ENCODE measurements at regions not wholly inside any gene's neighbourhood (a gene's known extent, or its start where the extent isn't known, plus 50 kb on each side); places are given as distances from the start of the nearest gene placed in this dataset.

GRCh38 chr16:51815523-51815922 is 664.5 kb upstream of the SALL1 start:
- H3K9me3 ChIP-seq (ENCODE audit: control insufficient read depth in 1 of 2, low read length in 2 of 2): peaks cover 0 to 4% of the 10 kb centered on the region in 2 donors
- H3K27ac ChIP-seq (ENCODE audit: low read length): no peak overlapping the region
- no peaks in the 10 kb centered on the region for H3K4me1 ChIP-seq (ENCODE audit: control insufficient read depth in 1 of 2, insufficient read depth in 2 of 2, low read length in 2 of 2)
- no peaks in the 10 kb centered on the region for H3K27me3 ChIP-seq (ENCODE audit: low read depth, low read length)
- H3K4me3 ChIP-seq (ENCODE audit: low read depth in 1 of 2, low read length in 2 of 2): no peak overlapping the region
- H3K36me3 ChIP-seq (ENCODE audit: control insufficient read depth in 1 of 2, insufficient read depth in 2 of 2, low read length in 2 of 2): no peaks in the 10 kb centered on the region

DNA sequence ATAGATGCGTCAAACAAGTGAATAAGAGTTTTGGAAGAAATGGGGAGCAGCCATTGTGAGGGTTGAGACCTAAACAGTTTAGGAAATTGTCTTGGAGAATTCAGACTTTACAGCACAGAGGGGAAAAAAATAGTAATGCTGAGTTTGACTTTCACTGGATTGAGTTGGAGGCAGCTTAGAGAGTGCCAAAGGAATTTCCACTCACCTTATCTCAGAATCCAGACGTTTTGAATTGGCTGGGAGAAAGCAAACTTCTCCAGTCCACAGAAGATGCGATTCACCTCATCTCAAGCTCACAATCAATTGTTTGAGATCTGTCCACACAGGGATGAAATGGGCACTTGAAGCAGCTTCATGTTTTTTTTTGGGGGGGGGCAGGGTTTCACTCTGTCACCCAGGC is 663.5 kb upstream of the SALL1 start:
- H3K27me3 ChIP-seq (ENCODE audit: low read depth, low read length): no peaks in the 10 kb centered on the region
- H3K9me3 ChIP-seq (ENCODE audit: control insufficient read depth in 1 of 2, low read length in 2 of 2): peaks cover 0 to 4% of the 10 kb centered on the region in 2 donors
- no peaks in the 10 kb centered on the region for H3K36me3 ChIP-seq (ENCODE audit: control insufficient read depth in 1 of 2, insufficient read depth in 2 of 2, low read length in 2 of 2)
- H3K27ac ChIP-seq (ENCODE audit: low read length): no peak overlapping the region
- no peaks in the 10 kb centered on the region for H3K4me1 ChIP-seq (ENCODE audit: control insufficient read depth in 1 of 2, insufficient read depth in 2 of 2, low read length in 2 of 2)
- no peak overlapping the region for H3K4me3 ChIP-seq (ENCODE audit: low read depth in 1 of 2, low read length in 2 of 2)

- Histone ChIP-seq H3K9me3 (ENCODE audit: control insufficient read depth in 1 of 2, low read length in 2 of 2) (peaks cover 0 to 4% of the 10 kb centered on the region in 2 donors), H3K36me3 (ENCODE audit: control insufficient read depth in 1 of 2, insufficient read depth in 2 of 2, low read length in 2 of 2) (no peaks in the 10 kb centered on the region), H3K27me3 (ENCODE audit: low read depth, low read length) (no peaks in the 10 kb centered on the region), H3K27ac (ENCODE audit: low read length) (no peak overlapping the region), H3K4me3 (ENCODE audit: low read depth in 1 of 2, low read length in 2 of 2) (no peak overlapping the region), H3K4me1 (ENCODE audit: control insufficient read depth in 1 of 2, insufficient read depth in 2 of 2, low read length in 2 of 2) (no peaks in the 10 kb centered on the region)
Measured at GRCh38 chr16:51813609-51814008, 662.5 kb upstream of the SALL1 start.

DNA sequence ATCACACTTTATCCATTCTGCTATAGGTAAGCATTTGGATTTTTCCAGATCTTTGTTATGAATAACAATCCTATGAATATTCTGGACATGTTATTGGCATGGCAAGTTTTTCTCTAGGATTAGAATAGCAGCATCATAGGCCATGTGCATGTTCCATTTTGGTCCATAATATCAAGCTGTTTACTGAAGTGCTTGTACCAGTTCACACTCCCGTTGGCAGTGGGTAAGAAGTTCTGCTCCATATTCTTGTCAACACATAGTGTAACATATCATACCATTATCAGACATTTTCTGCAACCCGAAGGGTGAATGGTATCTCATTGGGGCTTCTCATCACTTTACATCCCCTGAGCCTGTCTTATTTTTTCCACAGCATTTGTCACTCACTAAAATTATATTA is 661.9 kb upstream of the SALL1 start:
- no peaks in the 10 kb centered on the region for H3K36me3 ChIP-seq (ENCODE audit: control insufficient read depth in 1 of 2, insufficient read depth in 2 of 2, low read length in 2 of 2)
- H3K4me1 ChIP-seq (ENCODE audit: control insufficient read depth in 1 of 2, insufficient read depth in 2 of 2, low read length in 2 of 2): no peaks in the 10 kb centered on the region
- H3K27ac ChIP-seq (ENCODE audit: low read length): no peak overlapping the region
- peaks cover 0 to 4% of the 10 kb centered on the region in 2 donors for H3K9me3 ChIP-seq (ENCODE audit: control insufficient read depth in 1 of 2, low read length in 2 of 2)
- H3K4me3 ChIP-seq (ENCODE audit: low read depth in 1 of 2, low read length in 2 of 2): no peak overlapping the region
- no peaks in the 10 kb centered on the region for H3K27me3 ChIP-seq (ENCODE audit: low read depth, low read length)

- no peak overlapping the region for H3K27ac ChIP-seq (ENCODE audit: low read length)
Measured at GRCh38 chr16:51807551-51807950, 656.5 kb upstream of the SALL1 start.

GRCh38 chr16:51801635-51802034 is 650.6 kb upstream of the SALL1 start:
- no peak overlapping the region for H3K27ac ChIP-seq (ENCODE audit: low read length)

More at GRCh38 chr16:51807551-51807950, 656.5 kb upstream of the SALL1 start:
- Histone ChIP-seq H3K27me3 (ENCODE audit: low read depth, low read length) (no peaks in the 10 kb centered on the region), H3K36me3 (ENCODE audit: control insufficient read depth in 1 of 2, insufficient read depth in 2 of 2, low read length in 2 of 2) (no peaks in the 10 kb centered on the region), H3K4me1 (ENCODE audit: control insufficient read depth in 1 of 2, insufficient read depth in 2 of 2, low read length in 2 of 2) (no peaks in the 10 kb centered on the region), H3K4me3 (ENCODE audit: low read depth in 1 of 2, low read length in 2 of 2) (no peak overlapping the region), H3K9me3 (ENCODE audit: control insufficient read depth in 1 of 2, low read length in 2 of 2) (no peaks in the 10 kb centered on the region)

GRCh38 chr16:51797669-51798259 is 646.7 kb upstream of the SALL1 start:
- Histone ChIP-seq H3K4me1 (ENCODE audit: control insufficient read depth in 1 of 2, insufficient read depth in 2 of 2, low read length in 2 of 2) (no peaks in the 10 kb centered on the region), H3K27ac (ENCODE audit: low read length) (no peak overlapping the region), H3K4me3 (ENCODE audit: low read depth in 1 of 2, low read length in 2 of 2) (no peak overlapping the region), H3K27me3 (ENCODE audit: low read depth, low read length) (no peaks in the 10 kb centered on the region), H3K9me3 (ENCODE audit: control insufficient read depth in 1 of 2, low read length in 2 of 2) (no peaks in the 10 kb centered on the region), H3K36me3 (ENCODE audit: control insufficient read depth in 1 of 2, insufficient read depth in 2 of 2, low read length in 2 of 2) (no peaks in the 10 kb centered on the region)

More at GRCh38 chr16:51801635-51802034, 650.6 kb upstream of the SALL1 start:
- Histone ChIP-seq H3K9me3 (ENCODE audit: control insufficient read depth in 1 of 2, low read length in 2 of 2) (no peaks in the 10 kb centered on the region), H3K4me3 (ENCODE audit: low read depth in 1 of 2, low read length in 2 of 2) (no peak overlapping the region), H3K4me1 (ENCODE audit: control insufficient read depth in 1 of 2, insufficient read depth in 2 of 2, low read length in 2 of 2) (no peaks in the 10 kb centered on the region), H3K27me3 (ENCODE audit: low read depth, low read length) (no peaks in the 10 kb centered on the region), H3K36me3 (ENCODE audit: control insufficient read depth in 1 of 2, insufficient read depth in 2 of 2, low read length in 2 of 2) (no peaks in the 10 kb centered on the region)

DNA sequence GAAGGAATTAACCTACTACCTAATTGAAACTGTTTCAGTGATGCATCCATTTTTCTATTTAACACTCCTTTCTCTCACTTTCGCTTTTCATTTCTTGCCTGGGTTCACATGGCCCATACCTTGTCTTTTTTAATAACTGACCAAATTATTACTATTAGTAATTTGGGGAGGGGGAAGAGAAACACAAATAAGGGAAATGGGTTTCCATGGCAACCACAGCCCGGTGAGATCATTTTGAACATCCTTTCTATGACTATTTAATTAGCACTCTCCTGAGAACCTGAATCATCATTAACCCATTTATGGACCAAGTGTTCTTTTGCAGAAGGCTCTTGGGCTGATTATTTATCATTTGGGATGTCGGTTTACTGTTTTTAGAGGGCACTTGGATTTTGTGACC is 628.2 kb upstream of the SALL1 start:
- Histone ChIP-seq H3K4me1 (ENCODE audit: control insufficient read depth in 1 of 2, insufficient read depth in 2 of 2, low read length in 2 of 2) (no peaks in the 10 kb centered on the region), H3K9me3 (ENCODE audit: control insufficient read depth in 1 of 2, low read length in 2 of 2) (no peaks in the 10 kb centered on the region), H3K27ac (ENCODE audit: low read length) (no peak overlapping the region), H3K27me3 (ENCODE audit: low read depth, low read length) (no peaks in the 10 kb centered on the region), H3K36me3 (ENCODE audit: control insufficient read depth in 1 of 2, insufficient read depth in 2 of 2, low read length in 2 of 2) (no peaks in the 10 kb centered on the region), H3K4me3 (ENCODE audit: low read depth in 1 of 2, low read length in 2 of 2) (no peak overlapping the region)

GRCh38 chr16:51773071-51773890 is 622.2 kb upstream of the SALL1 start:
- Histone ChIP-seq H3K27me3 (ENCODE audit: low read depth, low read length) (no peaks in the 10 kb centered on the region), H3K4me1 (ENCODE audit: control insufficient read depth in 1 of 2, insufficient read depth in 2 of 2, low read length in 2 of 2) (no peaks in the 10 kb centered on the region), H3K27ac (ENCODE audit: low read length) (no peak overlapping the region), H3K36me3 (ENCODE audit: control insufficient read depth in 1 of 2, insufficient read depth in 2 of 2, low read length in 2 of 2) (no peaks in the 10 kb centered on the region), H3K9me3 (ENCODE audit: control insufficient read depth in 1 of 2, low read length in 2 of 2) (no peaks in the 10 kb centered on the region), H3K4me3 (ENCODE audit: low read depth in 1 of 2, low read length in 2 of 2) (no peak overlapping the region)

DNA sequence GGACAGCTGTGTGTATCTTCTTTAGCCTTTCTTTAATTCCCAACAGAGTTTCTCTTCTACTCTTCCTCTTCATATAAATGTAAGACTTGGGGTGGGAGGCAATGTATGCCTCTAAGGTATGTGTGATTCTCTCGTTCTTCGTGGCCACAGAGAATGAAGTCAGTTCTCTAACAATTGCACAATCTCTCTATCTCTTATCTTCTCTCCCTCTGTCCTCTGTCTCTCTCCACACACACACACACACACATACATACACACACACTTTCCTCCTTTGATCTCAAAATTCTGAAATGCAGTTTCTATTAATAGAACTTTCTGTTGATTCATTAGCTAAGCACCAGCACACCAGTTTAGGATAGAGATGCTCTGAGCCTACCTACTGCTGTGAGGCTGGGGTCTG is 615.7 kb upstream of the SALL1 start:
- H3K27ac ChIP-seq (ENCODE audit: low read length): no peak overlapping the region
- no peaks in the 10 kb centered on the region for H3K27me3 ChIP-seq (ENCODE audit: low read depth, low read length)
- peaks cover 0 to 5% of the 10 kb centered on the region in 2 donors for H3K4me1 ChIP-seq (ENCODE audit: control insufficient read depth in 1 of 2, insufficient read depth in 2 of 2, low read length in 2 of 2)
- no peaks in the 10 kb centered on the region for H3K36me3 ChIP-seq (ENCODE audit: control insufficient read depth in 1 of 2, insufficient read depth in 2 of 2, low read length in 2 of 2)
- H3K4me3 ChIP-seq (ENCODE audit: low read depth in 1 of 2, low read length in 2 of 2): no peak overlapping the region
- H3K9me3 ChIP-seq (ENCODE audit: control insufficient read depth in 1 of 2, low read length in 2 of 2): no peaks in the 10 kb centered on the region

DNA sequence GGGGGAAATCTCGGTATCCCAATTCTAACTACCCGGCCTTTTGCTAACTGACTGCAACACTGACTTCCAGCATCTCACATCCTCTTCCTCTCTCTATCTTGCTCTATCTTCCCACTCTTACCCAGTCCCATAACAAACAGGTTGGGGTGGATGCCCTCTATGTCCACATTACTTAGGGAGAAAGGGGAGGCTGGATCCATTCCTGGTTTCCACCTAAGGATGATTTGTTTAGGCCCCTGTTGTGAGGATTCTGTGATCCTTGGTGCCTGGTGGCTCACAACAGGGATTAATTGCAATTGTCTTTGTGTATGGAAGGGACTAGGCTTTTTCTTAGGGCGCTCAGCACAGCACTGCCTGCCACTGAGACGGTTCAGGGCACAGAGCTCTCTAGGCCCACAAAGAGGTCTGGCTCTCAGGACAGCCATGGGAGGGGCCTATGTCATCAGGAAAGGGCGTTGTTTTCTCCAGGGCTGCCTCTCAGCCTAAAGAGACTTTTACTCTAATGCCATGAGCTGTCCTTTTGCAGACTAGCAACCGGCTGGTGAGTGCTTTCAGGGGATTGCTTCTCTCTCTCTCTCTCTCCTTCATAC is 612.1 kb upstream of the SALL1 start:
- Histone ChIP-seq H3K27ac (ENCODE audit: low read length) (no peak overlapping the region), H3K9me3 (ENCODE audit: control insufficient read depth in 1 of 2, low read length in 2 of 2) (no peaks in the 10 kb centered on the region), H3K4me1 (ENCODE audit: control insufficient read depth in 1 of 2, insufficient read depth in 2 of 2, low read length in 2 of 2) (peaks cover 0 to 10% of the 10 kb centered on the region in 2 donors), H3K36me3 (ENCODE audit: control insufficient read depth in 1 of 2, insufficient read depth in 2 of 2, low read length in 2 of 2) (no peaks in the 10 kb centered on the region), H3K4me3 (ENCODE audit: low read depth in 1 of 2, low read length in 2 of 2) (no peak overlapping the region), H3K27me3 (ENCODE audit: low read depth, low read length) (no peaks in the 10 kb centered on the region)
